IPS-11a (cell line): ENCODE measurements at regions not wholly inside any gene's neighbourhood (a gene's known extent, or its start where the extent isn't known, plus 50 kb on each side); places are given as distances from the start of the nearest gene placed in this dataset.

Experiments
- H3K4me3 ChIP-seq: one replicate; pipeline ENCODE4 v1.5.1; 2013; ENCODE audit warnings: low read depth, low read length, control low read depth

DNA sequence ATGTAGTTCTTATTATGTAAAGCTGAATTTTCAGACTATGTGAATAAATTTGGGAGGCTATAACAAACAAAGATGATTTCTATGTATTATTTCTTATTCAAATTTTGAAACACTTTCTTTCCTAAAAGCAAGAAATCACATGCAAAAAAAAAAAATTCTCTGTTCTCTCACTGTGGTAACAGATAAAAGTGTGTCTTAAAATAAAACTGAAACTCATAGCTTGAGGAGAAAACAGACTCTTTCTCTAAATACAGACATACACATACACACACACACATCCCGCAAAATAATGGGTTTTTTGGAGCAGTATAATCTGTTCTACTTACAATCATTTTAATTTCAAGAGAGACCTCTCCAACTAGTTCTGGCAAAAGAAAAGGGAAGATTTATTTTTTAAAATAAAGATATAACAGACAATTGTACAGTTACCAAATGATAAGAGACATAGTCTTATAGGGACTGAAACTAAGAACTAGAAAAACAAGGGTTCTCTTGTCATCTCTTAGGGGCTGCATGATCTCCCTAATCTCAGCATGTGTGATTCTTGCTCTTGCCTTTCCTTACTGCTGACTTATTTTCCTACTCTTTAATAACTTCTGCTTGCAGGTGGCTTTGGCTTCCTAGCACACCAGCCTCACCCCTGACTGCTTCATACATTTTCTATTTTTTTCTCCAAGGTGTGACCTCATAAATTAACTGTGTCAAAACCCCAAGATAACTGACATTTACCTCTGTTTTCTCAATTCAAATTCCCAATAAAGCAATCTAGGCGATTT is 483.5 kb upstream of the POT1 start:
- no peak overlapping the region for H3K4me3 ChIP-seq

GRCh38 chr7:125409921-125410320 is 480.3 kb upstream of the POT1 start:
- H3K4me3 ChIP-seq = no peak overlapping the region

DNA sequence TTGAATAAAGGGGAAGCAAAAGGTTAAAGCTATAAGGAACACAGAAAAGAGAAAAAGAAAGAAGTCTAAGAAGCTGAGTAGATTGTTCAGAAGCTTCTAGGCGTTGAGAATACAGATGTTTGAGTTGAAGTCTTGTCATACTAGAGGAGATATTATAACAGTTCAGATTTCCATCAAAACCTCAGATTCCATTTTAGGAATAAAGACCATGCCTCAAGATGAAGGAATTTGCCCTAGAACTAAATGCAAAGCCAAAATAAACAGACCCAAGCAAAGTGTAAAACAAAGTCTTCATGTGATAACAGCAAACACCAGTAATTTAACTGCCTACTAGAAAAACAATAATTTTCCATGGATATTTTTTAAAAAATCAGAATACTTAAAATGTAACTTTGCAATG is 476.5 kb upstream of the POT1 start:
- H3K4me3 ChIP-seq = no peak overlapping the region

GRCh38 chr7:125399408-125399807 is 469.8 kb upstream of the POT1 start:
- H3K4me3 ChIP-seq = no peak overlapping the region

DNA sequence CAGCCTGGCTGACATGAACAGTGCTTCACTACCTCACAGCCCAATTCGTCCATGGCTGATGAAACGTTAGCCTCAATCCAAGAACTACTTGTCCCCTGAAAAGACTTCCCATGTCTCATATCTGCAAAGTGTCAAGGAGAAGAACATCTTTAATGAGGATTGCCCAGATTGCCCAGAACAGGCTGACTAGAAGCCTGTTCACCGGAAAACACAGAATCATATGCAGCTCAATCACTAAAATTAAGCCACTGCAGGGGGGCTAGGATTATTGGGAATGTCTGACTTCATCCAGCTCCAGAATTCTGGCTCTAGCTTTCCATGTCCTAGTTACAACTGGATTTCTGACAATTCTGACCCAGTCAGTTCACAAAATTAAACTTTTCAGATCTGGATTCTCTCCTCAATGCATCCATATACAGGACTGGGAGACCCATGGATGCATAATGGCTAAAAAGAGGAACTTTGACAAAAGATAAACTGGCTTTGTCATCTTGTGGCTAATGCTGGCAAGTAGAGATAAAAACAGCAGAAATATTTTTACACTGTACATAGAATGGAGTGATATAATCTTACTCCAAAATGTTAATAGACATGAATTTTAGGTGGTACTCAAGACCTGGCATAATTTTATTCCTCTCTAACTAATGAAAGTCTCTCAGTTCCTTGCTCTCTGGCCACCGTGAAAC is 467.0 kb upstream of the POT1 start:
- no peak overlapping the region for H3K4me3 ChIP-seq

DNA sequence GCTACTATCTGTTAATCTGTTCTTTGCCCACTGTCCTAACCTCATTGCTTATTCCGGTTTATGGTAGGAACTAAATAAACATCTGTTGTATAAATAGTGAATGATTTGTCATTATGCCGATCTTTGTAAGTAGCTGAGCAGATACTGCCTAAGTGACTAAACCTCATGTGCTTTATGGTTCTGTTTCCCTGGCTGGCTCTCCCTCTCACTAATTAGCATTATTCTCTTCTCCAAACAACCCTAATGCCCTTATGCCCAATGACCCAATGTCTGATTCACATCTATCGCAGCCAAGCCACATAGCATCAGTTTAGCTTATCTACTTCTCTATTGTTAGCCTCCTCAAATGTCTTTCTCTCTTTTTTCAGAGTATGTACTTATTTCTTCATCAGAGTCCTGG is 462.3 kb upstream of the POT1 start:
- no peak overlapping the region for H3K4me3 ChIP-seq

- no peak overlapping the region for H3K4me3 ChIP-seq
These were observed 461.4 kb upstream of the POT1 start for GRCh38 chr7:125390981-125391380.

- H3K4me3 ChIP-seq = no peak overlapping the region
These were observed 456.6 kb upstream of the POT1 start for GRCh38 chr7:125386211-125386610.

DNA sequence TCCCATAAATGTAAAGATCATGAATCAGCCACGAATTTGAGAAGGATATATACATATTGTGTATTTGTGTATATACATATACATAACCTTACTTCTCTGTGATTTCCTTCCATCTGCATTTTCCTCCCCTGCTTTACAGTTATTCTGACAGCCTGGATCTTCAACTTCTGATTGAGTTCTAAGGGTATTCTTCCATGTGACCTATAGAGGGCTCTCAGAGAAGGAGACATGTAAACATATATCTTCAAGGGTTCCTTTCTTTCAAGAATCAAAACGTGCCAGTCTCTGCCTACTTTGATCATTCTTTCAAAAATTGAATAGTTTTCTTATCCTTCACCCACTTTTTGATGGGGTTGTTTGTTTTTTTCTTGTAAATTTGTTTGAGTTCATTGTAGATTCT is 453.7 kb upstream of the POT1 start:
- no peak overlapping the region for H3K4me3 ChIP-seq

DNA sequence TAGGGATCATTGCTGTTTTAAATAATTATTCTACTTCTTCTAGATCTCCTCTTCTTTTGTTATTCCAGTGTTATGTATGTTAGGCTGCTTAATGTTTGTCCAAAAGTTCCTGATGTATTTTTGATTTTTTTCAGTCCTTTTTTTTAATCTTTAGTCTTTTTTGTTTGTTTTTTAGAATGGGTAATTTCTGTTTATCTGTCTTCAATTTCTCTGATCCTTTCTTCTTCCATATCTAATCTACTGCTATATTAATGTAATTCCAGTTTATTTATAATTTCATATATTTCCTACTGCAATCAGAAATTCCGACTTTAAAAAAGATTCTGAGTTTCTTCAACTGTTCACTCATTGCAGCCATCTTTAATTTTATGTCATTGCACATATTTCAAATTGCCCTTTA is 452.8 kb upstream of the POT1 start:
- H3K4me3 ChIP-seq = no peak overlapping the region

DNA sequence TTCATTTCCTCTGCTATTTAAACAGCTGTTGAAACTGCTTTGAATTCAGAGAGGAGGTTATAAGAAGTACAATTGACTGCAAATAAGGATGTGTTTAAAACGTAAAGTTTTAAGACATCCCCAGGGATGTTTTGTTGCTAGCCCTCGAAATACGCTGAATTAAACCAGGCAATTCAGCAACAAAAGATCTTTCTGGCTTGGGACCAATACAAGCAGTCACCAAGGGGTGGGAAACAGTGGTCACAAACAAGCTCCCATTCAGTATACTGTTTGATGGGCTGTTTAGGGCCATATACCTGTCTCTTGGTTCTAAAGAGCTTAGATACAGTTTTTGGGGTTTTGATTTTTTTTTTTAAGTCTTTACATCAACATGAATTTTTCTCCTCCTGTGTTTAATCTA is 446.3 kb upstream of the POT1 start:
- H3K4me3 ChIP-seq = no peak overlapping the region

- H3K4me3 ChIP-seq = no peak overlapping the region
These were observed 440.9 kb upstream of the POT1 start for GRCh38 chr7:125370502-125370901.

- H3K4me3 ChIP-seq = no peak overlapping the region
These were observed 434.2 kb upstream of the POT1 start for GRCh38 chr7:125363873-125364272.

DNA sequence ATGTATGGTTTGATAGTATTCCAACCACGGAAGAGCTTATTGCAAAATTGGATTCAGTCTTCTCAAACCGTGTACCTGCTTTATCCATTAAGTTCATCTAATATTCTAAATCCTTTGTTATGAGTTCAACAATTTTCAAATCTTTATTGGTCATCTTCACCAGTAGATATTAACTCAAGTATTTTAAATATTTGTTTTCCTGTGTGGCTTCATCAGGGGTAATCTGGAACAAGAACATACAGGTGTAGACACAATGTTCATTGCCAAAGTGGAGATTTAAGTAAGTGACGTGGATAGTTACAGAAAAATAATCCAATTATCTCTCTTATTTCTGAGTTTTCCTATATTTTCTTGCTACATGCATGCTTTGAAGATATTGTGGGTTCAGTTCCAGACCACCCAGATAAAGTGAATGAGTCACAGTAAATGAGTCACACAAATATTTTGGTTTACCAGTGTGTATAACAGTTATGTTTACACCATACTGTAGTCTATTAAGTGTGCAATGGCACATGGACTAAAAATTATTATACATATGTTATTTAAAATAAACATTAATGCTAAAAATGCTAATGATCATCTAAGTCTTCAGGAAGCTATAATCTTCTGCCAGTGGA is 429.0 kb upstream of the POT1 start:
- no peak overlapping the region for H3K4me3 ChIP-seq

GRCh38 chr7:125357676-125358455 is 428.2 kb upstream of the POT1 start:
- H3K4me3 ChIP-seq = no peak overlapping the region

- no peak overlapping the region for H3K4me3 ChIP-seq
These were observed 426.3 kb upstream of the POT1 start for GRCh38 chr7:125355899-125356298.

- no peak overlapping the region for H3K4me3 ChIP-seq
These were observed 417.6 kb upstream of the POT1 start for GRCh38 chr7:125347269-125347668.

- H3K4me3 ChIP-seq = no peak overlapping the region
These were observed 408.5 kb upstream of the POT1 start for GRCh38 chr7:125338110-125338509.

- H3K4me3 ChIP-seq = no peak overlapping the region
These were observed 406.7 kb upstream of the POT1 start for GRCh38 chr7:125336326-125336725.

- no peak overlapping the region for H3K4me3 ChIP-seq
These were observed 397.1 kb upstream of the POT1 start for GRCh38 chr7:125326666-125327255.

DNA sequence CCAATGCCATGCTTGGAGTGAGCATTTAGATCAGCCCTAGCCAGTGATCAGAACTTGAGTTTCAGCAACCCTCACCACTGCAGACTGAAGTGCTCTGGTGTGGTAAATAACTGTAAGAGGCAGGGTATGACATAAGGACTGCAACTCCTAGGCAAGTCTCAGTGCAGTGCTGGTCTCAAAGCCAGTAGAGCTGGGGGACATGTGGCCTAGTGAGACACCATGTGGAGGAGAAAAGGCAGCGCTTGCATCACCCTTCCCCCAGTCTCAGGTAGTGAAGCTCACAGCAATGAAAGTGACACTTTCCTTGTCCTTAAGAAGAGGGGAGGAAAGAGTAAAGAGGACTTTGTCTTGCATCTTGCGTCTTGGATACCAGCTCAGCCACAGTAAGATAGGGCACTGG is 386.8 kb upstream of the POT1 start:
- H3K4me3 ChIP-seq = no peak overlapping the region
